Stomach (tissue), 4 donors: ENCODE measurements at regions not wholly inside any gene's neighbourhood (a gene's known extent, or its start where the extent isn't known, plus 50 kb on each side); places are given as distances from the start of the nearest gene placed in this dataset.

Source experiments
- EP300 ChIP-seq: sonication (generic); formaldehyde crosslinking; IDR thresholded peaks from one replicate; pipeline ENCODE4 v1.6.1; 2017; ENCODE audit warnings: antibody characterized with exemption
- POLR2A ChIP-seq, 4 donors: fragments of 450-650 bp; IDR thresholded peaks; one replicate each; pipeline ENCODE4 v1.6.1; 2016; ENCODE audit warnings: antibody characterized with exemption in 4 of 4, control low read depth in 2 of 4, mild to moderate bottlenecking in 1 of 4, moderate library complexity in 1 of 4

- TF ChIP-seq POLR2A (IDR thresholded peaks at IDR 0.05) (no peak), EP300 (no peak)
Observed at GRCh38 chr14:99116741-99117295, 155.2 kb downstream of the BCL11B start.
